ENCODE measurements at regions not wholly inside any gene's neighbourhood (a gene's known extent, or its start where the extent isn't known, plus 50 kb on each side); places are given as distances from the start of the nearest gene placed in this dataset.

GRCh38 chr3:72224804-72225509, 440.0 kb upstream of the PROK2 start:
- no peak for DNase-seq

DNA sequence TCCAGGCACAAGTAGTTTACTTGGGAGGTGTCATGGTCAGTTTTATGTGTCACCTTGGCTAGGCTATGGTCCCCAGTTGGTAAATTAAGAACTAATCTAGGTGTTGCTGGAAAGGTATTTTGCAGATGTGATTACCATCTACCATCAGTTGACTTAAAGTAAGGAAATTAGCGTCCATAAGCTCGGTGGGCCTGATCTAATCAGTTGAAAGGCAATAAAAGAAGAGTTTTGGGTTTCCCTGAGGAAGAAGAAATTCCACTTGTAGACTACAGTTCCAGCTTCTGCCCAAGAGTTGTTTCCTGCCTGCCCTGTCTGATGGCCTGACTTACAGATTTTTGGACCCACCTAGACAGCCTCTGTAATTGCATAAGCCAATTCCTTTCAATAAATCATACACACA, 438.7 kb upstream of the PROK2 start:
- DNase-seq: no peak

DNA sequence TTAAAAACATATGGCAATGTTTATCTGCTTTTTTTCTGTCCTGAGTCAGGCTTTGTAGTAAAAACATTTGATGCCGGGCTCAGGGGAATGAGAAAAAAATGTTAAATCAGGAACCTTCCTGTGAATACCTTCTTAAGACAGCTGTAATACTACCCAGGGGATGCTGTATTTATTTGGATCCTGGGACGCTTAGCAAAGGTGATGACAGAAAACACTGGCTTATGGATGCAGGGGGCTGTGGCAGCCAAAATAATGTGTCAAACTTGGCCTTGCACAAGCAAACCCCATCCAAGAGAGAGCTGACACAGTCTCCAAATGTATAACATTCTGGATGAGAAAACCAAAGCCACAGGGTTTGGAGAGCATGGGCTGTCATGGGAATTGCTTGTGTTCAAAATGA, 438.2 kb upstream of the PROK2 start:
- no peak for DNase-seq

- no peak for DNase-seq
These were observed 437.5 kb upstream of the PROK2 start for GRCh38 chr3:72222410-72222809.

DNA sequence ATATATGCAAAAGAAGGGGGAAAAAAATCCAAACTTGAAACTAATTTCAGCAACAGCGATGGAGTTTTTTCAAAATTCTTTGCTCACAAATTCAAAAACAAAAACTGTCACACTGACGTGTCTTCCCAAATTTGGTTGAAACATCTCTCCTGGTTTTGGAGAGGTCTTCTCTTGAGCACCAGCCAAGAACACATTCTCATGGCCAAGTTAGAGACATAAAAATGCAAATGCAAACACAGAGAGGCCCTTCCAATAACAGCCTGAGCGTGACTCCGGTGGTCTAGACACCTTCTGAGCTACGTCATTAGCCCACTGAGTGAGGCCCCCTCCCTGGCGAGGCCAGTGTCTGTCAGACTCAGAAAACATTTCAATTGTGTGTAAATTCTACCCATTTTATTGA, 436.0 kb upstream of the PROK2 start:
- DNase-seq: no peak

DNA sequence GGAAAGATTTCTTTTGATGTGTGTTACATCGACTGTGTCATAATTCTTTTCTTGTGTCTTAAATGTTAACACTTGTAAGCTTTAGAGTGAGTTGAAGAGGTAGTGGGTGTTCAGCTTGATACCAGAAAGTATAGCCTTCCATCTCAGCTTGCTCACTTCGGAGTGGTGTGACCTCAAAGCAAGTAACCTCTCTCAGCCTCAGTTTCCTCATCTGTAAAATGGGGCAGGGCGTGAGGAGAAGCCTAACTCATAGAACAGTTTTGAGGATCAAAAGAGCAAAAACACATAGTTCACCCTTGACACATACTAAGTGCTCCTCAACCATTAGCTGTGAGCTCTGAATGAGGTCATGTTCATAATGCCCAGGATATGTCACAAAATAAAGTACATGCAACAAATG, 434.8 kb upstream of the PROK2 start:
- no peak for DNase-seq

DNA sequence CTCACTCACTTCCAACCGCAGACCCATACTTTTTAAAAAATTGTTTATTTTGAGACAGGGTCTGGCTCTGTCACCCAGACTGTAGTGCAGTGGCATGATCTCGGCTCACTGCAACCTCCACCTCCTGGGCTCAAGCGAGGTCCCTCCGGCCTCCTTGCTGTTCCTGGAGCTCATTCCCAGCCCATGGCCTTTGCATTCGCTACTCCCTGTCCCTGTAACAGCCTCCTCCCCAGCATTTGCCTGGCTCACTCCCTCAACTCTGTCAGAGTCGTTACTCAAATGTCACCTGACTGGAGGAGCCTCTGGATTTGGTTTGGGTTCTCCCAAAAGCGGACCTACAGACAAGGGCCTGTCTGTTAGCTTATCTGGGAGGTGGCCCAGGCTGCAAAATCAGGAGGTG, 432.6 kb upstream of the PROK2 start:
- DNase-seq: no peak

- no peak for DNase-seq
These were observed 429.4 kb upstream of the PROK2 start for GRCh38 chr3:72214066-72214951.

DNA sequence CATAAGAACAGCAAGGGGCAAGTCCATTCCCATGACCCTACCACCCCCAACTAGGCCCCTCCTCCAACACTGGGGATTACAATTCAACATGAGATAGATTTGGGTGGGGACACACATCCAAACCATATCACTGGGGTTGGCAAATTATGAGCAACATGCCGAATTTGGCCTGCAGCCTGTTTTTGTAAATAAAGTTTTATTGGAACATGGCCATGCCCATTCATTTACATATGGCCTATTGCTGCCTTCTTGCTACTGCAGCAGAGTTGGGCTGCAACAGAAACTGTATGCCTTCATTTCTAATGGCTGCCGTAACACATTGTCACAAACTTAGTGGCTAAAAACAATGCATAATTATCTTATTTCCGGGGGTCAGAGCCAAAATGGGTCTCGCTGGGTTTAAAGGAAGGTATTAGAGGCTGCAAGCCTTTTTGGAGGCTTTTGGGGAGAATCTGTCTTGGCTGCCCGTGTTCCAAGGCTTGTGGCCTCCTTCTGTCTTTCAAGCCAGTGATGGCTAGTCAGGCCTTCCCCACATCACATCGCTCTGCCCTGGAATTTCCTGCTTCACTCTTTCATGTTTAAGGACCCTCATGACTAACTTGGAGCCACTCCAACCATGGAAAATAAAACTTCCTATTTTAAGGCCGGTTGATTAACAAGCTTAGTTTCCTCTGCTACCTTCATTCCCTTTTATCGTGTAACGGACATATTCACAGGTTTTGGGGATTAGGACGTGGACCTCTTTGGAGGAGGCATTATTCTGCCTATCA, 428.5 kb upstream of the PROK2 start:
- DNase-seq: no peak

DNA sequence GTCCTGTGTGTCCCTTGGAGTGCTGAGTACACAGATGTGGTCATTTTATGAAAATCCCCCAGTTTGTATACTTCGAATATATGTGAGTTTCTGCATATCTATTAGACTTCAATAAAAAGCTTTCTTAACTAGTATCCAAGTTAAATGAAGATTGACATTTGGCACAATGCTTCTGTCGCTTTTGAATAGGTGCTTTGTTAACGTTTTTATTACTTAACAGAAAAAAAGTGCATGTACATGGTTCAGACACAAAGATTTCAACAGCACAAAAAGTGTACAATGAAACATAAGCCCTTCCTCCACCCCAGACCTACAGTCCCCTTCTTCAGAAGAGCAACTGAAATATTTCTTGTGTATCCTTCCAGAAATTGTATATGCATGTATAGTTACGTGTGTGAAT, 427.4 kb upstream of the PROK2 start:
- DNase-seq: no peak

- no peak for DNase-seq
These were observed 425.3 kb upstream of the PROK2 start for GRCh38 chr3:72210261-72210660.

DNA sequence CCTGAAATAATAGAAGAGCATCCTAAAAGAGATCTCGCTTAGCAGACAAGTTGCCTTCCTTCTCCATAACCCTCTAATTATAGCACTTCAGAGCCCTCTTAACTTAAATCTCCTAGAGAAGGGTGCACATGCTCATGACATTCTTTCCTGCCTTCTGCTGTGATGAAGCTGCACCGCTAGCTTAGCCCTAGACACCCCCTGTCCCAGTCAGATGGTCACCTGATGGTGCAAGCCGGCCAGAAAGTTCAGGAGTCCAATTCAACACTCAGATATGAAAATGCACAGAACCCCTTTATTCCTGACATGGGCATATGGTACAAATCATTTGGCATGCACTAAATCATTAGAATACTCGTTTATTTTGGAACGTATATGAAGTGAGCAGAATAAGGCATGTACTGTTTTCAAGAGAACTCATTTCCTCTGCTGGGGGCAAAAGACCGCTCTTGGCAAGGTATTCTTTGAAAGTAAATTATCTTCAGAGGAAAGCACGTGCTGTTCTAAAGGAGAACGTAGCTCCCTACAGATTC, 420.4 kb upstream of the PROK2 start:
- DNase-seq: no peak

DNA sequence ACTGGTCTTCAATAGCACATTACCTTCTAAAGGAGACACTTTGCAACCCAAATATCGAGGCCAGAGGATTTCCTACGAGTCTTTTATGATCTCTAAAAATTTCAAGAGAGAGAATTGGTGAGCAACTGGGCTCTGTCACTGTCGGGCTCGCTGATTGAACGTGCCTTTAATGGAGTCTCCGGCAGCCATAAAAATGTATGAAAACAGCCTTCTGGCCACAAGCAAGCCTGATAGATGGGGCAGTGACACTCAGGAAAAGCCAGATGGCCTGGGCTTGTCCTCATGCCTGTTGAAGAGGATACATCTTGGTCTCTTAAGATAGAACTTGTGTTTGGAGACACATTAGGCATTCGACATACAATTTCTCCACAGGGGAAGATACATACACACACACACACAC, 419.5 kb upstream of the PROK2 start:
- DNase-seq: no peak

- DNase-seq: no peak
These were observed 418.8 kb upstream of the PROK2 start for GRCh38 chr3:72203613-72204349.

DNA sequence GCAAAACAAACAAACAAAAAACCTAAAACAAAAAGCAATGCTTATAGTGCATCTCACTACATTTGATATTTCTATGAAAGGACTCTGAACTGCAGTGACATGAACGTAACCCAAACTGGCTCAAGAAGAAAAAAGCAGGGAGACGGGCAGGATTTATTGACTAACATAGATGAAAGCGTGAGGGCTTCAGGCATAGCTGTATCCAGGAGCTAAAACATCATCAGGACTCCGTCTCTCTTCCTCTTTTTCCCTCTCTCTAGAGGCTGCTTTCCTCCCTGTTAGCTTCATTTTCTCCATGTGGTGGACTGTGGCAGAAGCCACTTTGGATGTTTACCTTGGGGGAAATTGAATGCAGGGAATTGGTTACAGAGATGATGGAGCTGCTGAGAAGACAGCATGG, 418.2 kb upstream of the PROK2 start:
- no peak for DNase-seq

GRCh38 chr3:72200332-72200731, 415.4 kb upstream of the PROK2 start:
- DNase-seq: no peak

DNA sequence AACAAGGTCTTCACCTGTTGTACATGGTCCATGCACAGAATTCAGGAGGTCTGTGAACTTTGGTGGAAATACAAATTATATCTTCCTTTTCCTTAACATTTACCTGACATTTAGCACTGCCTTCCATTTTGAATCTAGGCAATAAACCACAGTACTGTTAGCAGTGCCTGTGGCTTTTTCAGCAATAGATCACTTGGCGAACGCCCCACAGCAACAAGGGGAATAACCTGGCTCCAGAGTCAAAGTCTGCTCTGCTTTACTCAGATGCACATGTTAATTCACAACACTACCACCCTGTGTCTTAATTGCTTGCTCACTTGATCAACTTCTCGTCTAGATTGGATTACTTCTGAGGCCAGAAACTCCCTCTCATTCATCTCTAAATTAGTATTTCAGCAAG, 414.6 kb upstream of the PROK2 start:
- DNase-seq: no peak

GRCh38 chr3:72196377-72196929, 411.5 kb upstream of the PROK2 start:
- no peak for DNase-seq

GRCh38 chr3:72195895-72196294, 410.9 kb upstream of the PROK2 start:
- no peak for DNase-seq

DNA sequence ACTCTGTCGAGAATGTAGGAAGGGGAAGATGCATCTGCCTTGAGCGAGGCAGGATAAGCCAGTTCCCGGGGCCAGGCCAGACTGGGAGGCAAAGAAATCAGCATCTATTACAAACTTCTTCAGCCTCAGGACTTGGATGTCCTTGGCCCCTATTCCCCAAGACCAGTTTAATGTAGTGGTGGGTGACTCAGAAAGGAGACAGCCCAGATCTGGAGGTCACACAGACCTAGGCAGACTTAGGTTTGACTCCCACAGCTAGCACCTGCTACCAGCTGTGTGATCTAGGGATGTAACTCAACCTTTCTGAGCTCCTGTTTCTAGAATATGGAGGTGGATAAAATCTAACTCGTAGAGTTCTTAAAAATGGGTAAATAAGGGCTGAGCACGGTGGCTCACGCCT, 409.5 kb upstream of the PROK2 start:
- no peak for DNase-seq

DNA sequence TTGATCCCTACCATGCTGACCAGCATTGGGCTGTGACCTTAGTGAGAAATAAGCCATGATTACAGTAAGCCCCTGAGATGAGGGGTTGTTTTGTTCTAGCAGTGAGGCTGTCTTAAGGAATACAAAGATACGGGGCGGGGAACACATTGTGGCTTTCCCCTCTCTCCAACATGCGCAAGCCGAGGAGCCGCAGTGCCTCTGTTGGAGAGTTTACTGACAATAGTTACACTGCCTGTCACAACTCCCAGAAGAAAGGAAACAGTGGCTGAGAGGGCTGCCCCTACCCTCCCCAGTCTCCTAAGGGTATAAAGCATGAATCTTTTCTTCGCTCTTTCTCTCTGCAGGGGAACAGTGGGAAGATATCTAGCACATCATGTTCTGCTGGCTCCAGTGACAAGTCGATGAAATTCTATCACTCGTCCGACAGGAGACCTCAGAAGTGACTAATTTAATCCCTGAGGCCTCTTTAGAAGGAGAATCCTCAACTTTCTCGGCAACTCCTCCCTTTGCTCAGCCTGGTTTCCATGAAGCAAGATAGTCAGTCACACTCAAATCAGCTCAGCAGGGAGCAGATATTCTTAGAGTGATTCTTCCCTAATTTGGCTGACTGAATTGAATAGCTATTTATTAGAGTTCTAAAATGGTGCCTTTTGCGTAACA, 409.0 kb upstream of the PROK2 start:
- DNase-seq: no peak

- DNase-seq: no peak
These were observed 407.6 kb upstream of the PROK2 start for GRCh38 chr3:72192572-72192971.
